DMS153 (cell line): ENCODE measurements at regions not wholly inside any gene's neighbourhood (a gene's known extent, or its start where the extent isn't known, plus 50 kb on each side); places are given as distances from the start of the nearest gene placed in this dataset.
"Not testable (repeated sequence)": the region's sequence is repeated elsewhere in the genome, so short reads cannot be mapped to it uniquely, and the experiment has no call there.

ENCODE experiments used
- DNase-seq: peaks from one replicate; lab custom pipeline; 2025; lab: John Stamatoyannopoulos, UW

DNA sequence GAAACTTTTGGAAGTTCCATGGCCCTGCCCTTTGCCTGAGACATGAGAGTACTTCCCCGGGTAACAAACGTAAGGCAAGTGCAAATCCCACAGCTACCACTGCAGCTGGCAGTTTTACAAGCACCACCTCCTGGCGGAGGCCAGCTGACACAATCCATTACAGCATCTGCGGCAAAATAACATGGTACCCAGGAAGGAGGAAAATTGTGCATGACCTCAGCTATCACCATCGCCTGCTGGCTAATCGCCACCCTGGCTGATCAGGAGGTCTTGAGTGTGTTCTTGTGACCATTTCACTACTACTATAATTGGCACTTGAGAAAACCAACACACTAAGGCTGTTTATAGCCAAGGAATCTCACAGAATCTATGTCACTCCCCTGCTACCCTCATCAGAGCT lies 71.7 kb upstream of the SERPINE2 start:
- DNase-seq = no peak

DNA sequence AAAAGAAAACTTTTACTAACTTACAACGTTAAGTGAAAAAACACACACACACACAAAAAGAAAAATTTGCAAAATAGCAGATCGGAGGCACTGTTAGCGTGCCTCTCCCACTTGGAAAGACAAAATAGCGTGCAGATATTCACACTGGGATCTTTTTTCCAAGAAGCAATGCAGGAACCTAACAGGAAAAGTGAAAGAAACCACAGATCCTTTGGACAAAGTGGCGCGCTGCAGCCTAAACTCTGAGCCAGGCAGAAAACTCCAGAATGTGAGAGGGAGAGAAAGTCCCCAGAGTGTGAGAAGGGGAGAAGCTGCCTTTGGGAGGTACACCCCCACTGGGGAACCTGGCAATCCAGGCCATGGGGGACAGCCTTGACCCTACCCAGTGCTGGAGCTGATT lies 70.7 kb upstream of the SERPINE2 start:
- no peak for DNase-seq

DNA sequence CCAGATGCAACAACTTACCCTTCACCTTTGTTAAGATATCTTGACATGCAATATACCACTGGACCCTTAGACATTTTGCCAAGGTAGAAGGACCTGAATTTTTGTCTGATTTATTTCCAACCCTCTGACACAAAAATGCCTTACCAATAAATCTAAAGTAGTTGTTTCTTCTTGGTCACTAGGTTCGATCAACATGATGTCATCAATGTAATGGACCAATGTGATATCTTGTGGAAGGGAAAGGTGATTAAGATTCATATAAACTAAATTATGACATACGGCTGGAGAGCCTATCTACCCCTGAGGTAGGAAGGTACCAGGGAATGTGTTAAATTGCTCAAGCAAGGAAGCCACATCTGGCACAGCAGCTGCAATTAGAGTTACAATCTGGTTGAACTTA lies 67.7 kb upstream of the SERPINE2 start:
- DNase-seq = no peak

DNA sequence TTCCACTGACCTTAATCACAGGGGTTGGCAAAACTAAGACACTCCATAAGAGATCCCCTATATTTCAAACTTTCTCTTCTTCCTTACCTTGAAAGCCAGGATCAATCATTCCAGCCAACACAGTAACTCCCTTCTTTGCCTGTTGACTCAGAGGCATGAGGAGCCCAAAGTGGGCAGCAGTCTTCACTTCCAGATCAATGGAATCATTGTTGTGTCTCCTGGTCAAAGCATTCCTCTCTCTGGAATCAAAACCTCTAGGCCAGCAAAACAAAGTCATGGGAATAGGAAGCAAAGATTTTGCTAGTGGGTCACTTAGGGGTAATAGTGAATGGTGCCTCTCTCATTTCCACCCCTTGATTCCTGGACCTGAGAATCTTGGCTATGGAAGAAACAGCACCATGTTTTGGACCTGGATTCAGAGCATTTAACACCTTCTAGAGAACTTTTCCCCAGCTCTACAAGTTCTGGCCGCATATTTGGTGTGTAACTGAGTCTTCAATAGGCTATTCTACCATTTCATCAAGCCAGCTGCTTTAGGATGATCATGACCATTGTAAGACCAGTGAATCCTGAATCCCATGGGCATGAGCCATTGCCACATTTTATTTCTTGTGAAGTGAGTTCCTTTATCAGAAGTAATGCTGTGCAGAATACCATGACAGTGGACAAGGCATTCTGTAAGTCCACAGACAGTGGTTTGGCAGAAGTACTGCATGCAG lies 65.7 kb upstream of the SERPINE2 start:
- DNase-seq = no peak

DNA sequence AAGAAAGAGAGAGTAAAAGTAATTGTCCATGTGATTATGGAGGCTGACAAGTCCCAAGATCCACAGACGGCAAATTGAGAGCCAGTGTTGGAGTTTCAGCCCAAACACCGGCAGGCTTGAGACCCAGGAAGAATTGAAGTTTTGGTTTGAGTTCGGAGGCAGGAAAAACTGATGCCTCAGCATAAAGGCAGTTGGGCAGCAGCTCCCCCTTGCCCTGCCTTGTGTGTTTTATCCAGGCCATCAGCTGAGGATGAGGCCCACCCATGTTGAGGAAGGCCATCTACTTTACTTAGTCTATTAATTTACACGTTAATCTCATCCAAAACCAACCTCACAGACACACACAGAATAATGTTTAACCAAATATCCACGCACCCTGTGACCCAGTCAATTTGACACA lies 64.6 kb upstream of the SERPINE2 start:
- DNase-seq = no peak

DNA sequence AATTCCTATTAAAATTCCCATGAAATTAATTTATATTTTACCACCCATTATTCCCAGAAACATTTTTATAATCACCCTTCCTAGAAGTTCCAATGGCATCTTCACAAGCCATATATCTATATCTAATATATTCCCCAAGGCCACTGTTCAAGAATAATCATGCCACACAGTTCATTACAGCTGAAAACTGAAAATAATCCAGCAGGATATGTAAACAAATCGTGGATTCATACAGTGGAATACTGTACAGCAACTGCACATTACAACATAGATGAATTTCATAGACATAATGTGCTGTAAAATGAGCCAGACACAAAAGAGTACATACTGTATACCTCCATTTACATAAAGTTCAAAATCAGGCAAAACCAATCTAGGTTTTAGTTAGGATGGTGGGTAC lies 63.9 kb upstream of the SERPINE2 start:
- DNase-seq = no peak

DNA sequence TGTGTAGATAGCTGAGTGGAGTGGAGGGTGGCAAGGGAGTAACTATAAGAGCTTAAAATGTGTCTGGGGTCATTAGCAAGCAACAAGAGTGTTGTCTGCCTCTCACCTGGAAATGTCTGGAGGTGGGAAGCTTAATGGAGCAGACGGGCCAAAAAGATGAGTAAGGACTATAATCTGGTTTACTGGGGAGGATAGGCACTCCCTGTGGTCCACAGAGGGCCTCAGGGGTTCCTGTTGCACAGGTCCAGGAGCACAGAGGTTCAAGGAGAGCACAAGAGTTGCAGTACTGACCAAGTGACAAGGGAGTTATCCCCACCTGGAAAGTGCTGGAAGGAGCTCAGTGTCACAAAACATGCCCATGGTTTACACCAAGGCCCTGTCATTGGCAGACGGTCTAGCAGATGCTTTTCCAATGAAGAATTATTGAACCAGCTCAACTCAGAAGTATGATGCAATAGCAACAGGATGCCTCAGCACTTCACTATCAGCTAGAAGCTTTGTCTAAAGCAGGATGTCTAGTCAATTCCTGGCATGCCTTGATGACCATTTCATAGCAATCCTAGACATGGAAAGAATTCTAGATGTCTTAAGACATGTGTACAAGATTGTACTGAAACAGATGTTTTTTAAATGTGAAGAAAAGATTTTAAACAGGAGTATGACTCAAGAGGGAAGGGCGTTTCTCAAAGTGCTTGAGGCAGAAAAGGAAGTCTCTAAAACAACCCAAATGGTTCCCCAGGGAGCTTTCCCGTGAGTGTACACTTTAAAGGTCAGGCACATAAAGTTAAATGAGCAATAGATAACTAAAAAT lies 62.9 kb upstream of the SERPINE2 start:
- DNase-seq = no peak

DNA sequence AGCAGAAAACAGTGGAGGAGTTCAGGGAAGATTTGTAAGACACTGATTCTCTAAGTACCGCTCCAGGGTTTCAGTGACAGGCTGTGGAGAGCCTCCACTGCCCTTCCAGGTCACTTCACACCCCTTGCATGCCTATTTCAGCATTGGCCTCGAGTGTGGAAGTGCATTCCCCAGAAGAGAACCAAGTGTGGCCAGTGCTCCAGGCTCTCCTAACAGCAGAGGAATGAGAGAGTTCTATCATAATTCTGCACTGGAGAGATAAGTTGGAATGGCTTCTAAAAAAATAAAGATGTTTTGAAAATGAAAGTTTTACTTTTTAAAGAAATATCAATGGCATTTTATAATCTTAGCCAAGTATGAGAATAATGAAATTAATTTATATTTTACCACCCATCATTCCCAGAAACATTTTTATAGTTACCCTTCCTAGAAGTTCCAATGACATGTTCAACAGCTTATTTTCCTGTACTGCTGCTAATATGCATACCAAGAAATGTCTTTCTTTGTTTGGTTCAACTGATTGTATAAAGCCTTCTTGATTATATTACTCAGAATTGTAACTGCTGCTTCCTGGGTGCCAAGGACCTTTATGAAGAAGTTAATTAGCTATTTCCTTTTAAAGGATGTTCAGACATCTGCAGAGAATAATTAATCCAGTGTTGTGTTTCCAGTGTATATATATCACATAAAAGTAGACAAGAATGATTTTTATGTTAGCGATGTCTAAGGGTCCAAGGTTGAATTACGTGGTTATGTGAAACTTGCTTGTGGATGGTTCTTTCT lies 61.0 kb upstream of the SERPINE2 start:
- no peak for DNase-seq

DNA sequence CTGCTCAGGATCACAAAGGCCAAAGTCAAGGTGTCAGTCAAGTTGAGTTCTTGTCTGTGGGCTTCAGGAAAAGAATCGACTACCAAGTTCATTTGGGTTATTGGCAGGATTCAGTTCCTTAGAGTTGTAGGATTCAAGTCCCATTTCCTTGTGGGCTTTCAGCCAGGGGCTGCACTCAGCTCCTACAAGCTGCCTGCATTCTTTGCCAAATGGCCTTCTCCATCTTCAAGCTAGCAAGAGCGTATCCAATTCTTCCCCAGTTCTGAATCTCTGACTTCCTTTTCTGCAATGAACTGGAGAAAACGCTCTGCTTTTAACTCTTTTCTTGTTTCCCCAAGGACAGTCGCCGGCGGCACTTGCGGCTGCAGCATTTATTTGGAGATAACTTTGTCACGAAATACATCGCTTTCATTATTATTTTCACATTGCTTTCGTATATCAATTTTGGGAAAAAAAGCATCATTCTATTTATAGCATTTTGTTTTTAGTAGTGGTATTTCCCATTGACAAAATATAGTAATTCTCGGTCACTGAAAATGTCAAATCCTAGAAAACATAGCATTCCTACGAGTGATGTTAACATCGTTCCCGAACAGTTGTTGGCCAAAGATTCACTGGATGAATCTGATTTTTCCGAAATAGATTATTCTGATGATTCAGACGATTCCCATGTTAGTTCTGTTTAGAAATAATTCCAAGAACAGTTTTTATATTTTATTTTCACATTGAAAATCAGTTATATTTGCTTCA lies 59.6 kb upstream of the SERPINE2 start:
- DNase-seq = no peak

DNA sequence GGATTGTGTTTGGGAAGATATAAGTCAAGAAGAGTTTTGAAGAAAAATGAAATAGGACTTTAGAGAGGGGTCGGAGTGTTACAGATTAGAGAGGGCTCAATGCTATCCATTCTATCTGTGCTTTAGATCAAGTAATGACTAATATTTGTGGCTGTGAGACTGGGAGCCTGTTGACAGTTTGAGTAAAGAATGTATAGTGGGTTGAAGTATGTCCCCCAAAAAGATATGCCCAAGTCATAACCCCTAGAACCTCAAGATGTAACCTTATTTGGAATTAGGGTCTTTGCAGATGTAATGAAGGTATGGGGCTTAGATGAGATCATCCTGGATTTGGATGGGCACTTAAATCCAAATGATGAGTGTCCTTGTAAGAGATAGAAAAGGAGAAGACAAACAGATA lies 55.3 kb upstream of the SERPINE2 start:
- no peak for DNase-seq

DNA sequence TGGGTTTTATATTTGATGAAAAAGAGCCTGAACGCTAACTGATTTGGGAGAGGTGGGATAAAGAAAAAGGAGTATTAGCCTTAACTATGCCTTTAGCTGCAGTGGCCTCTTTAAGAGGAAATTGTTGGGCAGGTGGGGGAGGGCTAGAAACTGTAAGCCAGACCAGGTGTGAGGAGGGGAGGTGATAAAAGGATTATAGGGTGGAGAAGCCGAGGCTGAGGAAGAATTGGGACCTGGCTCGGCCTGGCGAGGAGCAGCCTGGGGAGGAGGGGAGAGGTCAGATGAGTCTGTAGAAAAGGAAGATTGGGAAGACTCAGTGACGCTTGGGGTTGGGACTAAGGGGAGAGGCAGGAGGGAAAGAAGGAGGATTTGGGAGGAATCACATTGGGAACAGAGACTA lies 52.6 kb upstream of the SERPINE2 start:
- not testable (repeated sequence) for DNase-seq

DNA sequence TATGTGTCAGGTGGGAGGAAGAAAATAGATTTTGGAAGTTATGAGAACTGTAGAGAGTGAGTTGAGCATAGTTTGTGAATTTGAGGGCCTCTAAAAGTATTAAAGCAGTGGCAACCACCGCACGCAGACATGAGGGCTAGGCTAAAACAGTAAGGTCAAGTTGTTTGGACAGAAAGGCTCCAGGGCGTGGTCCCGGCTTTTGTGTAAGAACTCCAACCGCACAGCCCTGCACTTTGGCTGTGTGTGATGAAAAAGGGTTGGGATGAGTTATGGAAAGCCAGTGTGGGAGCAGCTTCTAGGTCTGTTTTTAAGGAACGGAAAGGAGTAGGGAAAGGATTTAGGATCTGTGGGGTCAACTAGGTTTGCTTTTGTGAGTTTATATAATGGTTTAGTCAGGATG lies 50.5 kb upstream of the SERPINE2 start:
- not testable (repeated sequence) for DNase-seq
